ENCODE measurements at regions not wholly inside any gene's neighbourhood (a gene's known extent, or its start where the extent isn't known, plus 50 kb on each side); places are given as distances from the start of the nearest gene placed in this dataset.

DNA sequence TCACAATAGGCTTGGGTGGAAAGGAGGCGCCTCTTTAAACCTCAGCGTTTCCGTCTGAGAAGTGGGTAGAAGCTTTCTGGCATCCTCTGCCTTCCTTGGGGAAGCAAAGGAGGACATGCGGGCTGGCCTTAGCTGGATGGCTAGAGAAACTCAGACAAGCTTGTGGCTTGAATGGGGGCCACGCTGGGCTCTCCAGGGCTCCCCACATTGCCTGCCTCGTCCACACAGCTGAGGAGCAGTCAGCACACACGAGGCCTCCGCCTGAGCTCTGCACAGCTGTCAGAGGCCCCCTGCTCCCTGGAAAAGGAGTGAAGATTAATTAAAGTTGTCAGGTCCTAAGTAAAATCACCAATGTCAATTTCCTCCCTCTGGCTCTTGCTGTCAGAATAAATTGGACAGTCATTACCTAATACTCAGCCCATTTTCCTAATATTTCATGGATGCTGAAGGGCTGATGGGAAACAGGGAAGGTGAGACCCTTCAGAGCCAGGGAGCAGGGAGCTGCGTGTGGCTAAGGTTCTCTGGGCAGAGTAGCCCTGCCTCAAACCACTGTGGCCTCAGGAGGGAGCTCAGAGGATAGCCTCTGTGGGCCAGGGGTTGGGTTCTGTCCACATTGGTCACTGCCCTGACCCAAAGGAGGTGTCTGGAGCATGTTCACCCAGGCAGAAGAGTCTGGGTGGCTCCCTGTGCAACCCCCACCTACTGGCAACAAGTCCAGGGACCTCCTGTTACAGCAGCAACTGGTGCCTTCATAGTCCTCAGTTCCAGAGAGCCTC, 118.3 kb upstream of the CD82 start:
- no peak for TF ChIP-seq CTCF (IDR thresholded peaks at IDR 0.05; ENCODE audit: insufficient read depth, low read length)
- no peak for TF ChIP-seq SPI1 (IDR thresholded peaks at IDR 0.05; ENCODE audit: borderline replicate concordance, low read depth)
- no peak for TF ChIP-seq REST (IDR thresholded peaks at IDR 0.05; ENCODE audit: insufficient replicate concordance, low read depth)
- TF ChIP-seq POLR2AphosphoS5 (IDR thresholded peaks at IDR 0.05; ENCODE audit: low read depth): no peak

Data from HL-60 (cell line).